HG03342 (cell line): ENCODE measurements at regions not wholly inside any gene's neighbourhood (a gene's known extent, or its start where the extent isn't known, plus 50 kb on each side); places are given as distances from the start of the nearest gene placed in this dataset.
"Not testable (repeated sequence)": the region's sequence is repeated elsewhere in the genome, so short reads cannot be mapped to it uniquely, and the experiment has no call there.

Experiments
- ATAC-seq: cut with Tn5 transposase; IDR thresholded peaks from one replicate; pipeline ENCODE4 v1.9.1; 2021; ENCODE audit warnings: mild to moderate bottlenecking, moderate library complexity; ENCODE audit not compliant: unreplicated experiment

DNA sequence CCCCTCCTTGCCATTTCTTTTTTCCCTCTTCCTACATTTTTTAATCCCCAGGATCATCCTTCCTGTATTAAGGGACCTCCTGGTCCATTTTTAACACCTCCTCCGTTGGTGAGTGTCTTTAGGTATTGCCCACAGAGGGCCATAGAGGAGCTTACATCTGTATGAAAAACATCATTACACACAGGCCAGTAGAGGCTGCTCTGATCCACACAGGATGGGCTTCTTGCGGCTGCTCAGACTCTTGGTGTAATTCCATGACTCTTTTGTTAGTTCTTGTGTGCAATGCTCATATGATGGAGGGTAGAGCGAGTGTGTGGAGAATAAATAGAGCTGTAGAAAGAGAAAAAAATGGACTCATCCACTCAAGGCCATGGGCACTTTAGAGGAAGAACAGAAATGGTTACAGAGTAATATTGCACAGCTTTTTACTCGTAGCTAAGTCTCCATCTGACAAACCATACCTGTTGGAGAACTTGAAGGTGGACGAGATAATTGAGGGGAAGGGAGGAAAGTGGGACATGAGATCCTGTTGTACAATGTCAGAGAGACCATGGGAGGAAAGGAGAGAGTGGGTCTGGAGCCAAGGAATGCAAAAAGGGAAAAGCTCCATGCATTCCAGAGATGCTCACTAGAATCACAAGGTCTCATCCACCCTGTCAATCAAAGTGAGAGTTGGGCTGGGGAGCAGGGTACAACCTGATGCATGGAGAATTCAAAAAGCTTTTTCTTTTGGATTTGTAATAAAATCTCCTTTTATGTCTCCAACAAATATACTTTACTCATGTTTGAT lies 129.7 kb upstream of the TNP1 start:
- no peak for ATAC-seq

DNA sequence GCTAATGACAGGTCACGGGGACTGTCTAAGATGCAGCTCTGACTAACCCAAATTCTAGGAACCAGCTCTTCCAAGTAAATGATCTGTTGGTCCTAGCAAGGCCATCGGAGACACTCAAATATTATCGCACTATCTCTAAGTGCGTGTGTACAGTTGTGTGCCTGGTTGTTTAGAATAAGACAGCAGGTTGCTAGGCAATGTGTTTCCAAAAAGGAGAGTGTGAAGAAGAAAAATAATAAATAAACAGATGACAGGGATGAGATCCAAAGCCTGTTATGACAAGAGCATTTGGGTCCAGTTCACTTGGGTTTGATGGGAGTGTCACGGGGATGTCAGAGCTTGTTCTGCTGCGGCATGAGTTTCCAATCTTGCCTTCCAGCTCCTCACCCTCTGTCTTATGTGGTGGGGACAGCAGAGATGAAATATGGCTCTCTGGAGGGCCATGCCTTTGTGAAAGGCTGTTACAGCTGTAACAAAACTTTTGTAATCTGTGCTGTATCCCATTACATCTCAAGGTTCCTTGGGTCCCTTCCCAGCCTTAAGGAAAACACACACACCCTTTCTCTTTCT lies 127.5 kb upstream of the TNP1 start:
- no peak for ATAC-seq

DNA sequence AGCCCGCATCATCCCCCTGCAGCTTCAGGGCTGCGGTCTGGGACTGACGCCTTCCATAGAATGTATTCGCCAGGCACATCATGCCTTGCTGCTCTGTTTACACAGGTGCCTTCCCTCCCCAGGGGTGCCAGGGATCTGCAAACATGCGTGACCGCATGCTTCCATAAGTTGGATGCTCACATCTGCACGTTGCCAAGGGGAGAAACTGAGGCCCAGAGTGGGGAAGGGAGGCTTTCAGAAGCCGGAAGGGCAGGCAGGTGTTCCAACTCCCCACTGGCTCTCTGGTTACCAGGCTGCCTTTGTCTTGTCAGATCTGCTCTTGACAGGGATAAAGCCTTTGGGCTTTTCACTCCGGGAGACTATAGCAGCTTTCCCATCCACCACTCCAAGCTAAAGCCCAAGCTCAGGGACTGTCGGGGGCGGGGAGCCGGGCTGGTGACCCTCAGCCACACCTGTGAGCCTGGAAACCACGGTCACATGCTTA lies 125.8 kb upstream of the TNP1 start:
- no peak for ATAC-seq

DNA sequence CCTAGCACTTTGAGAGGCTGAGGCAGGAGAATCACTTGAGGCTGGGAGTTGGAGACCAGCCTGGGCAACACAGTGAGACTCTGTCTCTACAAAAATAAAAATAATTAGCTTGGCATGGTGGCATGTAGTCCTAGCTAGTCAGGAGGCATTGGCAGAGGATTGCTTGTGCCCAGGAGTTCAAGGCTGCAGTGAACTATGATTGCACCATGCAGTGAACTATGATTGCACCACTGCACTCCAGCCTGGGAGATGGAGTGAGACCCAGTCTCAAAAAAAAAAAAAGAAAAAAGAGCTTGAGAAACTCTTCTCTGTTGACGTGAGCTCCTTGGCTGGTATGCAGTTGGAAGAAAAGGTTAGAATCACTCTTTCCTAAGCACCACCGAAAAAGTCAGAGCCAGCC lies 125.1 kb upstream of the TNP1 start:
- no peak for ATAC-seq

GRCh38 chr2:216981951-216982350 lies 122.1 kb upstream of the TNP1 start:
- not testable (repeated sequence) for ATAC-seq

DNA sequence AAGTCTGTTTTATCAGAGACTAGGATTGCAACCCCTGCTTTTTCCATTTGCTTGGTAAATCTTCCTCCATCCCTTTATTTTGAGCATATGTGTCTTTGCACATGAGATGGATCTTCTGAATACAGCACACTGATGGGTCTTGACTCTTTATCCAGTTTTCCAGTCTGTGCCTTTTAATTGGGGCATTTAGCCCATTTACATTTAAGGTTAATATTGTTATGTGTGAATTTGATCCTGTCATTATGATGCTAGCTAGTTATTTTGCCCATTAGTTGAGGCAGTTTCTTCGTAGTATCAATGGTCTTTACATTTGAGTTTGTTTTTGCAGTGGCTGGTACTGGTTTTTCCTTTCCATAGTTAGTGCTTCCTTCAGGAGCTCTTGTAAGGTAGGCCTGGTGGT lies 120.6 kb upstream of the TNP1 start:
- ATAC-seq, result not testable (repeated sequence)

DNA sequence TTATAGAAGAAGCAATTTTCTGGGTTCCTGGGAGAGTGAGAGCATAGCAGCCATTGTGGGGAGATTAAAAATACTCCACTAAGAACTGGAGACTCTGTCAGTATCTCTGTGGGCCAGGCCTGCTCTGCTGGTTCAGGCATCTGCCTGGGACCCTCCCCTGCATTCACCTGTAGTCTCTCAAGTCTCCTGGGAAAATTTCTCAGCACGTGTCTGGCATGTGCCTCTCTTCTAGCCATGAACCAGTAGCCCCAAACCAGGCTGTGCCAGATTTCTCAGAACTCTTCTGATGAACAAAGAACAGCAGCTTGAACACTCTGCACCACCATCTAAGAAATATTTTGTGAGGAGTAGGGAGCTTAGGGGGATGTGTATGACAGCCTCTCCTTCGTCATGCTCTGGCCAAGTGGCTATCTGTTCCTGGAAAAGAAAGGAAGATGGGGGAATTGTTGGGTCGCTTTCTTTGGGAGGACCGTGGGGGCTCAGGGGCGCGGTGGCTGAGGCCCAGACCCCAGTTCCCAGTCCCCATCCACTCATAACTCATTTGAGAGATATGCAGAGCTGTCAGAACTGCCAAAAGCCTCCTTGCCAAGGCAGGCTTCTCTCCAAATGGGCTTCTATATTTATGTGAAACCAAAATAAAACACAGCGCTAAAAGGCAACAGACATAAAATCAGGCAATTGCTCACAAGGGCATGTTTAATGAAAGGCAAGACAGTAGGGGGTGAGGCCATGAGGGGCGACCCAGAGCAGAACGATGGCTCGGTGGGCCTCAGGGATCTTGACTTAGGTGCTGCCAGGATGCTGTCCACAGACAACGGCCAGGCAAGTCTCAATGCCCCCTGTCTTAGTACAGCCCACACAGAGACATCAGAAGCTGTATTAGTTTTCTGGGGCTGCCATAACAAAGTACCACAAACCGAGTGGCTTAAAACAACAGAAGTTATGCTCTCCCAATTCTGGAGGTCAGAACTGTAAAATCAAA lies 114.7 kb upstream of the TNP1 start:
- no peak for ATAC-seq

DNA sequence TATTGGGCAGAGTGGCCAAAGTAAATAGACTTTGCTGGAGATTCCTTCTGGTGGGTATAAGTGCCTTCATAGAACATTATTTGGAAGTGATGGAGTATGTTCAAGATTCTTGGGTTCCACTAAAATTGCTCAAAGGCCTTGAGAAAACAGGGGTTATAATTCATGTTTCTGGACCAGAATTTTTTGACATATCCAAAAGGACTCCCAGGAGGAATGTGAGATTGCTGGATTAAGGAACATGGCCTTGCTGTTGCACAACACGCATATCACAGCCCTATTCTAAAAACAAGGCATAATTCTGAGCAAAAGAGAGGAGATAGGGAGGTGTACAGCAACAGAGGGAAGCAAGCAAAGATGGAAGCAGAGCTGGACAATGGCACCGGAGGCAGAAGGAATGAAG lies 111.7 kb upstream of the TNP1 start:
- no peak for ATAC-seq

DNA sequence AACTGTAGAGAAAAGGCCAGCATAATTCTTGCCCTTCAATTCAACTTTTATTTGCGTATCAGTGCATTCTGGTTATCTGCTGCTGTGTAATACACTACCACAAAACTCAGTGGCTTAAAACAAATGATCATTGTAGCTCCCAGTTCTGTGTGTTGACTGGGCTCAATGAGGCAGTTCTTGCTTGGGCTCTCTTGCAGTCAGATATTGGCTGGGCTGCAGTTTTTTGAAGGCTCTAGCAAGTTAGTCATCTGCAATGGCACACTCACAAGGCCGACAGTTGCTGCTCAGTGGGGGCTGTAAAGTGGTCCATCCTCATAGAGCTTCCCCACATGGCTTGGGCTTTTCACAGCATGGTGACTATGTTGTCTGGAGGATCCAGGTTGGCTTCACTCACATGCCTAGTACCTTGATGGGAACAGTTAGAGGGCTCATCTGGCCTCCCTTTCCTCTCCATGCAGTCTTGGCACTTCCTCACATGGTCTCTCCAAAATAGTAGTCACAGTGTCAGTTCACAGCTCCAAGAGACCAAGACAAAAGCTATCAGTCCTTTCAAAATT lies 110.6 kb upstream of the TNP1 start:
- ATAC-seq, result no peak

- no peak for ATAC-seq
Observed at GRCh38 chr2:216967889-216968288, 108.0 kb upstream of the TNP1 start.

DNA sequence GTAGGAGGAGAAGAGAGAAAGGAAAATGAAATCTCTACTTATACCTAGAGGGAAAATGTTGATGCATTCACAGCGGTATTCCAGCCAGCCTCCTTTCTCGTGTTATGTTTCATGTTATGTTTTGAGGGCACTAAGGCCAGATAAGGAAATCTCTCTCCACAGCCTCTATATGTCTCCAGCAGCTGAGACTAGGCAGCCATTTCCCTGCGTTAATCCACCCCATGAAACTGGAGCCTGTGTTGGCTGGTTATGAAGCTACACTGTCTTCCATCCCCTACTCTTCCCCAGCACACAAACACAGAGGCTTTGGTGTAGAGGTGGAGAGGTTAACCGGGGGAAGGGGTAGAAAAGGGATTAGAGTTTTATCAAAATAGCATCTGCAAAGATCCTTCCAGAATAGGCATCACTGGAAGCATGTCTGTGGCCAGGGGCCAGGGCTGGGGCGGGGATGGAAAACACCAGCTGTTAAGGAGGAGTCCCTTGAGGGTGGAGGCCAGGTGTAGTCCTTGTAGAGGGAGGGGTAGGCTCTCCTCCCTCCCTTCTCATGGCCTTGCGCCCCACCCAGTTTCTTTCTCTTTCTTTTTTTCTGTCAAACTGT lies 100.9 kb upstream of the TNP1 start:
- no peak for ATAC-seq

DNA sequence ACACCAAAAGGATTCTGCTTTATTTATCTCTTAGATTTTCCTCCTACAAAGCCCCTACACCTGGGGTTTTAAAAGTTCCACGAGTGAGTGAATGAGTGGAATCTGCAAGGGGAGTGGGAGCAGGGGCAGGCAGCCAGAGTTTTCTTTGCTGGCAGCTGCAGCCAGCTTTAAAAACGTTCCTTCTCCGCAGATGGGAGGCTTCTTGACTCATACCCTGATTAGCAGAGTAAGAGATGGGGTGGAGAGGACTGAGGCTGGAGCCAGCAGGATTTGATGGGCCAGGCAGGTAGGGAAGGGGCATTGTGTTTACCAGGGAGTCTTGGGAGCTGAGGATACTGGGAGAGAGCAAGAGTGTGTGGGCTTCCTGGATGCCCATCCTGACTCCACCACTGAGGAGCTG lies 99.6 kb upstream of the TNP1 start:
- ATAC-seq, result no peak

GRCh38 chr2:216956820-216957493 lies 97.1 kb upstream of the TNP1 start:
- no peak for ATAC-seq

DNA sequence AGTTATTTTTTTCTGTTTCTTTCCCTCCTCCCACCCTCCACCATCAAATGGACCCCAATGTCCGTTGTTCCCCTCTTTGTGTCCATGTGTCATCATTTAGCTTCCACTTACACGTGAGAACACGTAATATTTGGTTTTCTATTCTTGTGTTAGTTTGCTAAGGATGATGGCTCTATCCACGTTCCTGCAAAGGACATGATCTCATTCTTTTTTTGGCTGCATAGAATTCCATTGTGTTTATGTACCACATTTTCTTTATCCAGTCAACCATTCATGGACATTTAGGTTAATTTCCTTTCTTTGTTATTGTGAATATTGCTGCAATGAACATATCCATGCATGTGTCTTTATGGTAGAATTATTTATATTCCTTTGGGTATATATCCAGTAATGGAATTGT lies 91.3 kb upstream of the TNP1 start:
- ATAC-seq, result no peak

GRCh38 chr2:216950547-216950946 lies 90.7 kb upstream of the TNP1 start:
- ATAC-seq, result no peak

GRCh38 chr2:216949700-216950413 lies 90.0 kb upstream of the TNP1 start:
- ATAC-seq, result peak; percentile 75

- ATAC-seq, result no peak
Observed at GRCh38 chr2:216947055-216947454, 87.2 kb upstream of the TNP1 start.

- no peak for ATAC-seq
Observed at GRCh38 chr2:216944733-216945132, 84.9 kb upstream of the TNP1 start.

- no peak for ATAC-seq
Observed at GRCh38 chr2:216943109-216943508, 83.2 kb upstream of the TNP1 start.

- no peak for ATAC-seq
Observed at GRCh38 chr2:216942465-216942864, 82.6 kb upstream of the TNP1 start.
